ENCODE measurements at regions not wholly inside any gene's neighbourhood (a gene's known extent, or its start where the extent isn't known, plus 50 kb on each side); places are given as distances from the start of the nearest gene placed in this dataset.

GRCh38 chr10:130283219-130283545, 147.0 kb downstream of the GLRX3 start:
- TF ChIP-seq POLR2AphosphoS5 (IDR thresholded peaks at IDR 0.05) (no peak), CTCF (IDR thresholded peaks at IDR 0.05) (no peak), POLR2A (IDR thresholded peaks at IDR 0.05) (no peak), EP300 (IDR thresholded peaks at IDR 0.05) (no peak)
